GM18951 (cell line): ENCODE measurements at regions not wholly inside any gene's neighbourhood (a gene's known extent, or its start where the extent isn't known, plus 50 kb on each side); places are given as distances from the start of the nearest gene placed in this dataset.

ENCODE experiments used
- POLR2A ChIP-seq: IDR thresholded peaks from 4 replicates; pipeline ENCODE4 v1.6.1; 2011; ENCODE audit warnings: mild to moderate bottlenecking; ENCODE audit not compliant: insufficient read length, insufficient read depth; ENCODE audit errors: extremely low read depth
- in situ Hi-C: fragments of 300-500 bp; cut with MboI; formaldehyde crosslinking; loops from one replicate; pipeline ENCODE4 v1.12.0; 2022; ENCODE audit warnings: low sequenced_read_pairs, mixed read lengths, inconsistent platforms; ENCODE audit not compliant: unreplicated experiment

- in situ Hi-C loops: no loop called here
- no peak for TF ChIP-seq POLR2A
Measured at GRCh38 chr5:74409166-74409706, 231.3 kb downstream of the ENC1 start.

- no peak for TF ChIP-seq POLR2A
- in situ Hi-C loops: no loop called here
Measured at GRCh38 chr5:74408150-74409043, 232.1 kb downstream of the ENC1 start.

- no peak for TF ChIP-seq POLR2A
Measured at GRCh38 chr5:74407701-74408100, 232.8 kb downstream of the ENC1 start.

GRCh38 chr5:74406844-74407243 lies 233.7 kb downstream of the ENC1 start:
- TF ChIP-seq POLR2A: no peak
- in situ Hi-C loops: no loop called here

More at GRCh38 chr5:74407701-74408100, 232.8 kb downstream of the ENC1 start:
- in situ Hi-C loops: no loop called here

GRCh38 chr5:74405593-74405992 lies 234.9 kb downstream of the ENC1 start:
- TF ChIP-seq POLR2A: no peak
- in situ Hi-C loops: no loop called here

- in situ Hi-C loops: no loop called here
- no peak for TF ChIP-seq POLR2A
Measured at GRCh38 chr5:74404574-74405508, 235.7 kb downstream of the ENC1 start.

- no peak for TF ChIP-seq POLR2A
- in situ Hi-C loops: no loop called here
Measured at GRCh38 chr5:74403771-74404170, 236.8 kb downstream of the ENC1 start.

- no peak for TF ChIP-seq POLR2A
- in situ Hi-C loops: no loop called here
Measured at GRCh38 chr5:74402553-74402952, 238.0 kb downstream of the ENC1 start.

- in situ Hi-C loops: no loop called here
Measured at GRCh38 chr5:74401946-74402320, 238.6 kb downstream of the ENC1 start.

GRCh38 chr5:74401281-74401945 lies 239.1 kb downstream of the ENC1 start:
- in situ Hi-C loops: no loop called here
- TF ChIP-seq POLR2A: no peak

More at GRCh38 chr5:74401946-74402320, 238.6 kb downstream of the ENC1 start:
- TF ChIP-seq POLR2A: no peak

- no peak for TF ChIP-seq POLR2A
- in situ Hi-C loops: no loop called here
Measured at GRCh38 chr5:74400067-74400466, 240.5 kb downstream of the ENC1 start.

- in situ Hi-C loops: no loop called here
Measured at GRCh38 chr5:74396913-74397622, 243.5 kb downstream of the ENC1 start.

More at GRCh38 chr5:74396913-74397622, 243.5 kb downstream of the ENC1 start:
- TF ChIP-seq POLR2A: no peak
